ENCODE measurements at regions not wholly inside any gene's neighbourhood (a gene's known extent, or its start where the extent isn't known, plus 50 kb on each side); places are given as distances from the start of the nearest gene placed in this dataset.

DNA sequence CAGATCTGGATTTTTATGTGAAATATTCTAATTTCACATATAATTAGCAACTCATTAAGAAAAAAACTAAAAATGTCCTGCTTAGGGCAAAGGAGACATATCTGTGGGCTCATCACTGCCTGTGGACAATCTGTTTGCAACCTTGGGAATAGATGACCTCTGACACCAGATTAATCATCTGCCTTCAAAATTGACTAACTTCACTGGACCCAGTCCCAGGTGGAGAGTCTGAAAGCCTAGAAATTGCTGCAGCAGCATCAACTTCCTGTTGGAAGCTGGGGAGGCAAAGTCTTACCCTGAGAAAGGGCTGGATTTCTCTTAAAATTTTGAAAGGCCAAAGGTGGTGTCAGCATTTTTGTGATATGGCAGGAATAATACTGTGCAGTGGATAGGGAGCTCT lies 76.3 kb upstream of the TNC start:
- ChIA-PET POLR2A (no interaction called here), CTCF (no interaction called here)

DNA sequence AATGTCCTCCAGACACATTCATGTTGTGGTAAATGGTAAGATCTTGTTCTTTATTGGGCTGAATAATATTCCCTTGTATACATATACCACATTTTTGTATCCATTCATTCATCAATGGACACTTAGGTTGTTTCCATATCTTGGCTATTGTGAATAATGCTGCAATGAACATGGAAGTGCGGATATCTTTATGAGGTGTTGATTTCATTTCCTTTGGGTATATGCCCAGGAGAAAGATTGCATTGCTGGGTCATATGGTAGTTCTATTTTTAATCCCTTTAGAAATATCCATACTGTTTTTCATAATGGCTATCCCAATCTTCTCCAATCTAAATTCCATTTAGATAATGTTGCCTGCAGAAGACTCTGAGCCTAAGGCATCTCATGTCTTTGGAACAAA lies 78.0 kb upstream of the TNC start:
- DNase-seq (ENCODE audit: low read depth, low spot score), result no peak
- TF ChIP-seq, protein P1, sequence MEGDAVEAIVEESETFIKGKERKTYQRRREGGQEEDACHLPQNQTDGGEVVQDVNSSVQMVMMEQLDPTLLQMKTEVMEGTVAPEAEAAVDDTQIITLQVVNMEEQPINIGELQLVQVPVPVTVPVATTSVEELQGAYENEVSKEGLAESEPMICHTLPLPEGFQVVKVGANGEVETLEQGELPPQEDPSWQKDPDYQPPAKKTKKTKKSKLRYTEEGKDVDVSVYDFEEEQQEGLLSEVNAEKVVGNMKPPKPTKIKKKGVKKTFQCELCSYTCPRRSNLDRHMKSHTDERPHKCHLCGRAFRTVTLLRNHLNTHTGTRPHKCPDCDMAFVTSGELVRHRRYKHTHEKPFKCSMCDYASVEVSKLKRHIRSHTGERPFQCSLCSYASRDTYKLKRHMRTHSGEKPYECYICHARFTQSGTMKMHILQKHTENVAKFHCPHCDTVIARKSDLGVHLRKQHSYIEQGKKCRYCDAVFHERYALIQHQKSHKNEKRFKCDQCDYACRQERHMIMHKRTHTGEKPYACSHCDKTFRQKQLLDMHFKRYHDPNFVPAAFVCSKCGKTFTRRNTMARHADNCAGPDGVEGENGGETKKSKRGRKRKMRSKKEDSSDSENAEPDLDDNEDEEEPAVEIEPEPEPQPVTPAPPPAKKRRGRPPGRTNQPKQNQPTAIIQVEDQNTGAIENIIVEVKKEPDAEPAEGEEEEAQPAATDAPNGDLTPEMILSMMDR (IDR thresholded peaks at IDR 0.05; ENCODE audit: low read depth, low read length), result no peak
- Histone ChIP-seq H3K27me3 (ENCODE audit: control insufficient read depth, insufficient read depth, low read length) (no peaks in the 10 kb centered on the region), H3K9me3 (ENCODE audit: control insufficient read depth, insufficient read depth, low read length) (no peaks in the 10 kb centered on the region), H3K4me3 (ENCODE audit: low read depth, low read length) (no peak overlapping the region), H3K27ac (ENCODE audit: low read depth, low read length) (no peak overlapping the region)
- ChIA-PET POLR2A (no interaction called here), CTCF (no interaction called here)

More for the DNA sequence above, 76.3 kb upstream of the TNC start:
- TF ChIP-seq, protein P1 (IDR thresholded peaks at IDR 0.05; ENCODE audit: low read depth, low read length), result no peak
- no peaks in the 10 kb centered on the region for H3K27me3 ChIP-seq (ENCODE audit: control insufficient read depth, insufficient read depth, low read length)
- no peaks in the 10 kb centered on the region for H3K9me3 ChIP-seq (ENCODE audit: control insufficient read depth, insufficient read depth, low read length)
- no peak overlapping the region for H3K4me3 ChIP-seq (ENCODE audit: low read depth, low read length)
- no peak overlapping the region for H3K27ac ChIP-seq (ENCODE audit: low read depth, low read length)
- DNase-seq (ENCODE audit: low read depth, low spot score), result no peak

DNA sequence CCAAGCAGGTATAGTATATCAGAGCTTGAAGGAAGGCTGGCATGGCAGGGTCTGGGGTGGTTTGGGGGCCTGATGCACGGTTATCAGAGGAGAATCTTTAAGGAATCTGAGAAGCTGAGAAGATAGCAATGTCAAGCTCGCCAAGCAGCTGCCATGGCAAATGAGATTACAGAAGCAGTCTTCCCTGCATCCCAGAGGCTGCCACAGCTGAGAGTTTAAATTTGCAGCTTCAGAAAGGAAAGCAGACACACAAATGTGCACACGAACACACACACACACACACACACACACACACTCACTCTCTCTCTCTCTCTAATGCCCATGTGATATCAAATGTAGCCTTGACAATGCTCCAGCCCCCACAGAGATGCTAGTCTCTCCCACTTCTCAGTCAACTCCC lies 79.0 kb upstream of the TNC start:
- ChIA-PET CTCF (no interaction called here), POLR2A (interaction anchor here (0.6 to 1.5 kb wide), 3 partner anchors 49 to 171 kb away, joined by 3 read pairs; partner anchors contain the start of gene TNC)
- H3K27ac ChIP-seq (ENCODE audit: low read depth, low read length), result no peak overlapping the region

DNA sequence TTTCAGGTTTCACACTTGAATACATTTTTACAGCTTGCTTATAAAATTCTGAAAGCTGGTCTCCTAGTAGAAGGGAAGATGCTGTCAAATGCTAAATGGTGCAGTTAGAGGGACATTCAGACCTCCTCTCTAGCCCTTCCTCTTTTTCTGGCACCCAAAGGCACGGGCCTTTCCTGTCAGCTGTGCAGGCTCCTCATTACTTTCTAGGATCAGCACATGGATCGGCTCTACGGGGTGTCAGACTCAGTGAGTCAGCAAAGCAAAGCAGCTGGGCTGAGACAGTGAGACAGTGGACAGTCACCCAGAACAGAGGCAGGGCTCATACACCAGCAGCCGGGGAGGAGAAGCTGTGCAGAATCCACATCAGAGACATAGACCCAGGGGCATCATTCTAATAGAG lies 80.0 kb upstream of the TNC start:
- CTCF ChIA-PET, result no interaction called here
- Histone ChIP-seq H3K9me3 (ENCODE audit: control insufficient read depth, insufficient read depth, low read length) (no peaks in the 10 kb centered on the region), H3K4me3 (ENCODE audit: low read depth, low read length) (no peak overlapping the region), H3K27ac (ENCODE audit: low read depth, low read length) (no peak overlapping the region), H3K27me3 (ENCODE audit: control insufficient read depth, insufficient read depth, low read length) (no peaks in the 10 kb centered on the region)
- POLR2A ChIA-PET, result interaction anchor here (0.7 to 1.5 kb wide), 3 partner anchors 64 to 80 kb away, joined by 3 read pairs; partner anchors contain the start of gene TNC
- TF ChIP-seq, protein P1 (IDR thresholded peaks at IDR 0.05; ENCODE audit: low read depth, low read length), result no peak
- no peak for DNase-seq (ENCODE audit: low read depth, low spot score)

More for the DNA sequence above, 79.0 kb upstream of the TNC start:
- H3K27me3 ChIP-seq (ENCODE audit: control insufficient read depth, insufficient read depth, low read length), result no peaks in the 10 kb centered on the region
- TF ChIP-seq, protein P1 (IDR thresholded peaks at IDR 0.05; ENCODE audit: low read depth, low read length), result no peak
- H3K4me3 ChIP-seq (ENCODE audit: low read depth, low read length), result no peak overlapping the region
- no peaks in the 10 kb centered on the region for H3K9me3 ChIP-seq (ENCODE audit: control insufficient read depth, insufficient read depth, low read length)
- no peak for DNase-seq (ENCODE audit: low read depth, low spot score)

DNA sequence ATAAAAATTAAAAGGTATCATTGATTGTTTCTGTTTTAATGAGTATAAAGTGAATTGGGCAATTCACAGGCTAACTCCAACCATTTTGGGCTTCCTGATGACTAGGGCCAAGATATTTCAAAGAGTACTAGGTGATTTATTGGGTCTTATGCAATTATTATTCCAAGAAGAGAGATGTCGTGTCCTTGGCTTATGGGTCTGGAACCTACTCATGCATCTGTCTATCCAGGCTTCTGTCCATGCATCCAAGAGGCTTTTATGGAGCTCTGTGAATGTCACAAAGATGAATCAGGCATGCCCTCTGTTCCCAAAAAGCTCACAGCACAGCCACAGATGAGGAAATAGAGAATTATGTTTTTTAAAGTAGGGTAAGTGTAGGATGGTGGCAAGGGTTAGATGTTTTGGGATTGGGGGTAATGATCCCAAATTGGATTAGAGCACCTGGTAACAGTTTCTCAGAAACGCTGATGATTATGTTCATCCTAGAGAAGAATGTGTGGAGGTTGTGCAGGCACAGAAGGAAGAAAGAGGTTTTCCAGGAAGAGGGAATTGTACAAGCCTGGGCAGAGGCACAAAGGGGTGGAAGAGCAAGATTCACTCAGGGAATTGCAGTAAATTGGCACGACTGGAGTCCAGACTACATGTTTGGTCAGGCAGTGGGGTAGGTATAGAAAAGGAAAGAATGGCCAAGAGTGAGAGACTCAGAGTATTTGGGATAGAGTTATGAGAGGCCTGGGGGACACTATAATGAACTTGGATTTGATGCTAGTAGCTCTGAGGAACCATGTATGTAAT lies 83.0 kb upstream of the TNC start:
- H3K27me3 ChIP-seq (ENCODE audit: control insufficient read depth, insufficient read depth, low read length), result no peaks in the 10 kb centered on the region
- TF ChIP-seq, protein P1 (IDR thresholded peaks at IDR 0.05; ENCODE audit: low read depth, low read length), result no peak
- DNase-seq (ENCODE audit: low read depth, low spot score), result no peak
- H3K27ac ChIP-seq (ENCODE audit: low read depth, low read length), result no peak overlapping the region
- POLR2A ChIA-PET, result interaction anchor here (0.6 to 1.2 kb wide), 2 partner anchors 33 to 84 kb away, joined by 3 to 4 read pairs; no protein-coding TSS in a partner anchor
- no peak overlapping the region for H3K4me3 ChIP-seq (ENCODE audit: low read depth, low read length)
- CTCF ChIA-PET, result interaction anchor here (0.6 kb wide), 1 partner anchor 108 kb away, joined by 3 read pairs; no protein-coding TSS in a partner anchor
- no peaks in the 10 kb centered on the region for H3K9me3 ChIP-seq (ENCODE audit: control insufficient read depth, insufficient read depth, low read length)
